GM12878 (cell line): ENCODE measurements at regions not wholly inside any gene's neighbourhood (a gene's known extent, or its start where the extent isn't known, plus 50 kb on each side); places are given as distances from the start of the nearest gene placed in this dataset.
"Not testable (repeated sequence)": the region's sequence is repeated elsewhere in the genome, so short reads cannot be mapped to it uniquely, and the experiment has no call there.

Experiments
- ATAC-seq: fragments of 200-7000 bp; cut with Tn5 transposase; 3 replicates; pipeline ENCODE4 v1.9.1; 2020; ENCODE audit warnings: mild to moderate bottlenecking, moderate library complexity
- BruUV-seq: library from RNA; stranded (reverse); fragments of 400-500 nt; replicated peaks from 2 replicates; lab custom pipeline; 2021; lab: Mats Ljungman, UMichigan
- CTCF ChIA-PET: fragments of 300-600 bp; sonication (Branson Sonifier 250); formaldehyde crosslinking; extraction: SDS; loops from one replicate; lab custom pipeline; 2021; ENCODE audit warnings: inconsistent platforms; lab: Yijun Ruan, JAX
- POLR2A ChIA-PET: fragments of 350-600 bp; formaldehyde crosslinking; extraction: SDS; loops from one replicate; lab custom pipeline; 2021; ENCODE audit warnings: inconsistent platforms; lab: Charles Lee
- RAD21 ChIA-PET: fragments of 300-600 bp; sonication (Branson Sonifier 250); formaldehyde crosslinking; loops from one replicate; lab custom pipeline; 2023; ENCODE audit warnings: antibody characterized with exemption; ENCODE audit not compliant: unreplicated experiment; lab: Charles Lee
- SMC1A ChIA-PET: fragments of 300-600 bp; sonication (Branson Sonifier 250); formaldehyde crosslinking; loops from one replicate; lab custom pipeline; 2023; ENCODE audit not compliant: unreplicated experiment, uncharacterized antibody; lab: Charles Lee
- DNase-seq: peaks from one replicate; pipeline ENCODE4 v3.0.0-alpha.2; 2011; ENCODE audit warnings: low read depth, low spot score
- FAIRE-seq: peaks from 3 replicates; lab custom pipeline; 2011; peaks lifted over from hg19 to GRCh38; lab: Jason Lieb, UNC
- H2AFZ ChIP-seq: 2 replicates; pipeline ENCODE4 v1.6.0; 2011; ENCODE audit warnings: low read depth, low read length, control low read depth; ENCODE audit not compliant: control insufficient read depth
- H3K27ac ChIP-seq: 2 replicates; pipeline ENCODE4 v1.5.1; 2011; ENCODE audit warnings: control low read depth; ENCODE audit not compliant: control insufficient read depth, insufficient read depth
- H3K27me3 ChIP-seq, 2 experiments: replicated peaks in 1 of 2; 2 replicates each; pipeline versions ENCODE4 v1.6.0 to v1.6.1; 2011; ENCODE audit warnings: low read length in 1 of 2; ENCODE audit not compliant: control insufficient read depth in 2 of 2, insufficient read depth in 2 of 2
- H3K36me3 ChIP-seq, 2 experiments: 2 replicates each; pipeline ENCODE4 v1.5.1; 2011; ENCODE audit warnings: low read length in 1 of 2; ENCODE audit not compliant: control insufficient read depth in 2 of 2, insufficient read depth in 2 of 2
- H3K4me1 ChIP-seq: 2 replicates; pipeline ENCODE4 v1.6.1; 2011; ENCODE audit warnings: mild to moderate bottlenecking, low read length, moderate library complexity, mixed read lengths; ENCODE audit not compliant: control insufficient read depth, insufficient read depth
- H3K4me2 ChIP-seq: 2 replicates; pipeline ENCODE4 v1.6.0; 2011; ENCODE audit warnings: control low read depth; ENCODE audit not compliant: control insufficient read depth, insufficient read depth
- H3K4me3 ChIP-seq: fragments of 200-600 bp; sonication (generic); 2 replicates; pipeline ENCODE4 v1.5.1; 2016
- H3K79me2 ChIP-seq: 2 replicates; pipeline ENCODE4 v1.6.0; 2011; ENCODE audit warnings: low read length; ENCODE audit not compliant: control insufficient read depth, insufficient read depth
- H3K9ac ChIP-seq: 2 replicates; pipeline ENCODE4 v1.8.0; 2011; ENCODE audit warnings: low read length, control low read depth, mixed read lengths; ENCODE audit not compliant: control insufficient read depth, insufficient read depth
- H3K9me3 ChIP-seq: replicated peaks from 3 replicates; pipeline ENCODE4 v1.5.1; 2011; ENCODE audit warnings: mild to moderate bottlenecking, low read length; ENCODE audit not compliant: control insufficient read depth, insufficient read depth
- H4K20me1 ChIP-seq: 2 replicates; pipeline ENCODE4 v1.6.0; 2011; ENCODE audit not compliant: control insufficient read depth, insufficient read depth
- WGBS: methylation state at CpG from one replicate; pipeline ENCODE4 v1.1.6; 2016; ENCODE audit warnings: low lambda C conversion rate; ENCODE audit not compliant: insufficient replicate concordance, insufficient coverage; ENCODE audit errors: missing lambda C conversion rate; 5-methylcytosine and 5-hydroxymethylcytosine counted together
- in situ Hi-C: fragments of 300-500 bp; cut with MboI; formaldehyde crosslinking; loops from 9 replicates; pipeline ENCODE4 v1.14.3; 2018; ENCODE audit warnings: mixed read lengths
- intact Hi-C: fragments of 100-400 bp; cut with micrococcal nuclease; formaldehyde crosslinking; loops from one replicate; pipeline ENCODE4 v1.14.2; 2022; ENCODE audit not compliant: unreplicated experiment

- H3K27ac ChIP-seq, intact Hi-C loops, H3K4me1 ChIP-seq, BruUV-seq, H3K9ac ChIP-seq, POLR2A ChIA-PET, H3K4me2 ChIP-seq, H4K20me1 ChIP-seq, RAD21 ChIA-PET, SMC1A ChIA-PET, H3K9me3 ChIP-seq, FAIRE-seq, H3K4me3 ChIP-seq, DNase-seq, H2AFZ ChIP-seq, H3K79me2 ChIP-seq, CTCF ChIA-PET, H3K27me3 ChIP-seq, H3K36me3 ChIP-seq, in situ Hi-C loops, ATAC-seq: not testable (repeated sequence)
- WGBS = no CpG with 5 or more reads among the region's 4 CpGs
These were observed 113.6 kb downstream of the SRGAP2 start for GRCh38 chr1:206316901-206317300.

- in situ Hi-C loops, ATAC-seq, H3K27me3 ChIP-seq, BruUV-seq, H2AFZ ChIP-seq, H3K4me3 ChIP-seq, H3K79me2 ChIP-seq, H3K27ac ChIP-seq, intact Hi-C loops, H3K9me3 ChIP-seq, POLR2A ChIA-PET, RAD21 ChIA-PET, H3K4me2 ChIP-seq, H3K36me3 ChIP-seq, FAIRE-seq, H3K4me1 ChIP-seq, DNase-seq, CTCF ChIA-PET, SMC1A ChIA-PET, H3K9ac ChIP-seq, H4K20me1 ChIP-seq: not testable (repeated sequence)
- WGBS = 90% methylated on average over 3 of the region's 5 CpGs
These were observed 114.7 kb downstream of the SRGAP2 start for GRCh38 chr1:206317878-206318514.

GRCh38 chr1:206320227-206320626 lies 116.9 kb downstream of the SRGAP2 start:
- no CpG with 5 or more reads among the region's 2 CpGs for WGBS
- RAD21 ChIA-PET = not testable (repeated sequence)

GRCh38 chr1:206326159-206326939 lies 123.0 kb downstream of the SRGAP2 start:
- CTCF ChIA-PET, intact Hi-C loops, POLR2A ChIA-PET, H3K36me3 ChIP-seq, DNase-seq, H3K27me3 ChIP-seq, H3K79me2 ChIP-seq, FAIRE-seq, H4K20me1 ChIP-seq, H3K4me3 ChIP-seq, ATAC-seq, H3K4me2 ChIP-seq, H3K9ac ChIP-seq, in situ Hi-C loops, H3K9me3 ChIP-seq, H2AFZ ChIP-seq, BruUV-seq, H3K4me1 ChIP-seq, H3K27ac ChIP-seq, RAD21 ChIA-PET, SMC1A ChIA-PET: not testable (repeated sequence)
- 31% methylated on average over 3 of the region's 6 CpGs for WGBS

More at GRCh38 chr1:206320227-206320626, 116.9 kb downstream of the SRGAP2 start:
- H3K4me1 ChIP-seq, POLR2A ChIA-PET, SMC1A ChIA-PET, CTCF ChIA-PET, intact Hi-C loops, in situ Hi-C loops, ATAC-seq, H3K36me3 ChIP-seq, H4K20me1 ChIP-seq, H3K9ac ChIP-seq, H3K27ac ChIP-seq, BruUV-seq, H2AFZ ChIP-seq, H3K79me2 ChIP-seq, H3K4me2 ChIP-seq, DNase-seq, H3K27me3 ChIP-seq, H3K9me3 ChIP-seq, H3K4me3 ChIP-seq, FAIRE-seq: not testable (repeated sequence)
